Calu3 (cell line): ENCODE measurements at regions not wholly inside any gene's neighbourhood (a gene's known extent, or its start where the extent isn't known, plus 50 kb on each side); places are given as distances from the start of the nearest gene placed in this dataset.

ENCODE experiments used
- BruUV-seq: library from RNA; stranded (reverse); fragments of 400-500 nt; replicated peaks from 2 replicates; lab custom pipeline; 2021; lab: Mats Ljungman, UMichigan
- CTCF ChIA-PET: fragments of 300-600 bp; sonication (Branson Sonifier 250); formaldehyde crosslinking; loops from one replicate; lab custom pipeline; 2022; ENCODE audit warnings: antibody characterized with exemption; lab: Charles Lee
- DNase-seq: peaks from one replicate; pipeline ENCODE4 v3.0.0; 2022
- H3K27ac Mint-ChIP-seq: one replicate; pipeline ENCODE4 v1.8.0; 2022; ENCODE audit warnings: mixed read lengths; ENCODE audit not compliant: unreplicated experiment
- H3K27me3 Mint-ChIP-seq: one replicate; pipeline ENCODE4 v1.8.0; 2022; ENCODE audit warnings: mixed read lengths; ENCODE audit not compliant: unreplicated experiment
- H3K36me3 Mint-ChIP-seq: one replicate; pipeline ENCODE4 v1.8.0; 2022; ENCODE audit warnings: mild to moderate bottlenecking, moderate library complexity, mixed read lengths; ENCODE audit not compliant: insufficient read depth, unreplicated experiment
- H3K4me1 Mint-ChIP-seq: one replicate; pipeline ENCODE4 v1.8.0; 2022; ENCODE audit warnings: mild to moderate bottlenecking, low read depth, mixed read lengths; ENCODE audit not compliant: unreplicated experiment
- H3K4me3 Mint-ChIP-seq: one replicate; pipeline ENCODE4 v1.8.0; 2022; ENCODE audit warnings: mild to moderate bottlenecking, low read depth, moderate library complexity, mixed read lengths; ENCODE audit not compliant: unreplicated experiment
- H3K9me3 Mint-ChIP-seq: one replicate; pipeline ENCODE4 v1.8.0; 2022; ENCODE audit warnings: low read depth, mixed read lengths; ENCODE audit not compliant: unreplicated experiment
- CTCF ChIP-seq: fragments of 200-600 bp; IDR thresholded peaks from one replicate; pipeline ENCODE4 v1.8.0; 2022; ENCODE audit warnings: antibody characterized with exemption; ENCODE audit not compliant: unreplicated experiment
- intact Hi-C: fragments of 100-400 bp; cut with micrococcal nuclease; formaldehyde crosslinking; loops from one replicate; pipeline ENCODE4 v1.10.0; 2022; ENCODE audit not compliant: unreplicated experiment

DNA sequence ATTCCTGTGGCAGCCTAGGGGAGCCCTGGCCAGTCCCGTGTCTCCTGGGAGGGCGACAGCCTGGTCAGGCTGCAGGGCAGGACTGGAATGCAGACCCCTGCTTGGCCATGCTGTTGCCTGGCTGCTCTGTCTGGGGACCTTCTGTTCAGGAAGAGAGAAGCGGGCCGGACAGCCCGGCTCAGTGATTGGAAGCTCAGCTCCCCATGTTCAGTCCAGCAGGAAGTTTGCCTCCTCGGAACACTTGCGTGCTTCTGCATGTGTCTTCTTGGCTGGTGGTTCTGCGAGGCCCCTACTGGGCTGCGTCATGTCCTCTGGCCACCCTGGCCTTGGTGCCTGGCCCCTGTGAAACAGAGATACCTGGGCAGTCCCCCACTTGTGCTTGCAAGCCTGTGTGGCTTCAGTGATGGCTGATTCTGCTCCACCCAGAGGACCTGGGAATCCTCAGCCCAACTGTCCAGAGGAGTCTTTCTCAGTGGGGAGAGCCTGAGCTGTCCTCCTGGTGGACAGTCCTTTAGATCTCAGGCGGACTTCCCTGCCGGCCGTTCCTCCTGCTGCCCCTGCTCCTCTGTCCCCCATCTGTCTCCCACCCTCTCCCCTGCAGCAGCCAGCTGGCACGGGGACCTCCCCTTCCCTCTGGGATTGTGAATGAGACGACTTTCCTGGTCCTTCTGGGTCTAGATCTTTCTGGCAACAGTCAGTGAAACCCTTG is 279.5 kb downstream of the SEC14L1 start:
- Mint-ChIP-seq H3K27ac (no peak overlapping the region), H3K36me3 (peaks cover 28% of the 10 kb centered on the region), H3K4me3 (no peak overlapping the region), H3K4me1 (no peaks in the 10 kb centered on the region), H3K27me3 (no peaks in the 10 kb centered on the region), H3K9me3 (no peaks in the 10 kb centered on the region)
- TF ChIP-seq CTCF: no peak
- DNase-seq: no peak
- intact Hi-C loops: no loop called here
- no TSS peak for BruUV-seq
- CTCF ChIA-PET: no interaction called here

DNA sequence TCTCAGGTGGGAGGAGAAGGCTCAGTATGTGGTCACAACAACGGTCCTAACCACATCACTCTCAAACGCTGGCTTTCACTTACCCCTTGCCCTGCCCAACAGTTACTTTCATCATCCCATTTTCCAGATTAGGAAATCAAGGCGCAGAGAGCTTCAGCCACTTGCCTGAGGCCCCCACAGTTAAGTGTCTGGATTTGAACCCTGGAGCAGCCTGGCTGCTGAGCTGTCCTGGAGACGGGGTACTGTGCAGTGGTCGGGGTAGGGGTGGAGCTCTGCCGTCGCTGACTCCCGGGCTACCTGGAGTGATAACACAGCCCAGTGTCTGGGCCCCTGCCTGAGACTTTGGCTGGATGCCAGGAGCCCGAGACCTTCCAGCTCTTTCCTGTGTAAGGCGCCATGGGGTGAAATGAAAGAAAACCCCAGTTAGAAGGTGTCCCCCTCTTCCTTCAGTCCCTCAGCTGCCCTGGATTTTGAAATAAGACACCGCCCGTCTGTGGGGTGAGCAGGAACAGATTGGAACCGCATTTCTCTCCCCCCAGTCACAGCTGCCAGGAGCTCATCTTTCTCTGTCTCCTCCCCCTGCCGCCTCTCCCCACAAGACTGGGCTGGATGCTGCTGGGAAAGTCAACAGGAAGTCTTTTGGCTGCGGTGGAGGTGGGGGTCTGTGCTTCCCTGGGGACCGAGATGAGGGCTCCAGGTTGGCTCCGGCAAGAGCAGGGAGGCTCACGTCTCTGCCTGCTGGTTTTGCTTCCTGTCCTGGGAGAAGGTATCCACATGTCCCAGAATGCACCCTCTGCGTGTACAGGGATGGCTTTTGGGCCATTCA is 280.2 kb downstream of the SEC14L1 start:
- TF ChIP-seq CTCF: no peak
- H3K27me3 Mint-ChIP-seq: no peaks in the 10 kb centered on the region
- H3K9me3 Mint-ChIP-seq: no peaks in the 10 kb centered on the region
- intact Hi-C loops: no loop called here
- H3K36me3 Mint-ChIP-seq: peaks cover 29% of the 10 kb centered on the region
- no peaks in the 10 kb centered on the region for H3K4me1 Mint-ChIP-seq
- no peak overlapping the region for H3K4me3 Mint-ChIP-seq
- H3K27ac Mint-ChIP-seq: no peak overlapping the region
- CTCF ChIA-PET: interaction anchor here (0.6 to 0.8 kb wide), 2 partner anchors 9 to 22 kb away, joined by 3 to 5 read pairs; no protein-coding TSS in a partner anchor
- DNase-seq: no peak
- no TSS peak for BruUV-seq

DNA sequence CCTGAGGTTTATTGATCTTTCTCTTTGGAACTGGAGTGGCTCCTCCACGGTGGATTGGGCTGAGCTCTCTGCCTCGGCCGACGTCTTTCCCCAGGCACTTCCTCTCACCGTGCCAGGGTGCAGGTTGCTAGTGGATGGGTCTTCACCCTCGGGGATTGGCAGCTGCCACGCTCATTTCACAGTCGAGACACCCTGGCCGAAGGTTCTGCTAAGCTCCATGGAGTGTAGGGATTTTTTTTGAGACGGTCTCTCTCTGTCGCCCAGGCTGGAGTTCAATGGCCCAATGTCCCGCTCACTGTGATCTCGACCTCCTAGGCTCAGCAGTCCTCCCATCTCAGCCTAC is 280.8 kb downstream of the SEC14L1 start:
- intact Hi-C loops: no loop called here
- CTCF ChIA-PET: interaction anchor here (0.8 kb wide), 1 partner anchor 22 kb away, joined by 3 read pairs; no protein-coding TSS in a partner anchor

More for the DNA sequence above, 280.8 kb downstream of the SEC14L1 start:
- no peaks in the 10 kb centered on the region for H3K27me3 Mint-ChIP-seq
- BruUV-seq: no TSS peak
- H3K36me3 Mint-ChIP-seq: peaks cover 34% of the 10 kb centered on the region
- TF ChIP-seq CTCF: no peak
- no peaks in the 10 kb centered on the region for H3K9me3 Mint-ChIP-seq
- no peak overlapping the region for H3K4me3 Mint-ChIP-seq
- H3K4me1 Mint-ChIP-seq: peaks cover 5% of the 10 kb centered on the region
- DNase-seq: no peak
- no peak overlapping the region for H3K27ac Mint-ChIP-seq
